ENCODE measurements at regions not wholly inside any gene's neighbourhood (a gene's known extent, or its start where the extent isn't known, plus 50 kb on each side); places are given as distances from the start of the nearest gene placed in this dataset.

DNA sequence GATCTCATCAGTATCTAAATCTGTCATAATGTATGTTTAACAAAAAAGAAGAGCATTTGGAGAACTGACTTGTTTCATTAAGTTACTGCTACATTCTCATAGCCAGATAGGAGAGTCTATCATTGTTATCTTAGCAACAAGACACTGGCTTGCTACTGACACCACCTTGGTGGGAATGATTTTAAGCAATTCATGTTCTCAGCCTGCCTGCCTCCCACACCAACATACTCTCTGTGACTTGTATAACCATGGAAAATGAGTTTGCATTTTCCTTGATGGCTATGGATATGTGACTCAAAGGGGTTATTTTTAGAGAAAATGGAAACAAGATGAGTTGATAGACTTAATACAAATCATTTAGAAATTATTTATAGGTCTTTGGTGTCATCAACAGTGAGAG is 1308.9 kb downstream of the OLFM4 start:
- TF ChIP-seq, protein P1, sequence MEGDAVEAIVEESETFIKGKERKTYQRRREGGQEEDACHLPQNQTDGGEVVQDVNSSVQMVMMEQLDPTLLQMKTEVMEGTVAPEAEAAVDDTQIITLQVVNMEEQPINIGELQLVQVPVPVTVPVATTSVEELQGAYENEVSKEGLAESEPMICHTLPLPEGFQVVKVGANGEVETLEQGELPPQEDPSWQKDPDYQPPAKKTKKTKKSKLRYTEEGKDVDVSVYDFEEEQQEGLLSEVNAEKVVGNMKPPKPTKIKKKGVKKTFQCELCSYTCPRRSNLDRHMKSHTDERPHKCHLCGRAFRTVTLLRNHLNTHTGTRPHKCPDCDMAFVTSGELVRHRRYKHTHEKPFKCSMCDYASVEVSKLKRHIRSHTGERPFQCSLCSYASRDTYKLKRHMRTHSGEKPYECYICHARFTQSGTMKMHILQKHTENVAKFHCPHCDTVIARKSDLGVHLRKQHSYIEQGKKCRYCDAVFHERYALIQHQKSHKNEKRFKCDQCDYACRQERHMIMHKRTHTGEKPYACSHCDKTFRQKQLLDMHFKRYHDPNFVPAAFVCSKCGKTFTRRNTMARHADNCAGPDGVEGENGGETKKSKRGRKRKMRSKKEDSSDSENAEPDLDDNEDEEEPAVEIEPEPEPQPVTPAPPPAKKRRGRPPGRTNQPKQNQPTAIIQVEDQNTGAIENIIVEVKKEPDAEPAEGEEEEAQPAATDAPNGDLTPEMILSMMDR (IDR thresholded peaks at IDR 0.05 in 8 of 11, conservative IDR thresholded peaks at IDR 0.05 in 3 of 11): no peak
- TF ChIP-seq POLR2AphosphoS5 (IDR thresholded peaks at IDR 0.05): no peak

Data from spleen (tissue), 7 donors.